NB4 (cell line): ENCODE measurements at regions not wholly inside any gene's neighbourhood (a gene's known extent, or its start where the extent isn't known, plus 50 kb on each side); places are given as distances from the start of the nearest gene placed in this dataset.

Experiments
- CTCF ChIP-seq: IDR thresholded peaks from one replicate; pipeline ENCODE4 v1.5.1; 2012; ENCODE audit warnings: low read depth, low read length
- POLR2A ChIP-seq: IDR thresholded peaks from 2 replicates; pipeline ENCODE4 v1.6.1; 2011; ENCODE audit warnings: mild to moderate bottlenecking; ENCODE audit not compliant: insufficient read length; ENCODE audit errors: extremely low read depth

- TF ChIP-seq CTCF, result no peak
- no peak for TF ChIP-seq POLR2A
Measured at GRCh38 chr5:2802693-2803365, 51.4 kb upstream of the IRX2 start.
